Lower lobe of right lung (tissue), 2 donors: ENCODE measurements at regions not wholly inside any gene's neighbourhood (a gene's known extent, or its start where the extent isn't known, plus 50 kb on each side); places are given as distances from the start of the nearest gene placed in this dataset.
"Not testable (repeated sequence)": the region's sequence is repeated elsewhere in the genome, so short reads cannot be mapped to it uniquely, and the experiment has no call there.

ENCODE experiments used
- ATAC-seq, 2 donors: fragments of 200-7000 bp; cut with Tn5 transposase; one replicate each; pipeline ENCODE4 v1.9.1; 2020 to 2022; ENCODE audit warnings: mild to moderate bottlenecking in 2 of 2, moderate library complexity in 2 of 2
- DNase-seq: peaks from one replicate; pipeline ENCODE4 v3.0.0-alpha.2; 2020
- H3K27ac ChIP-seq: fragments of 200-600 bp; one replicate; pipeline ENCODE4 v1.8.0; 2022
- H3K27me3 ChIP-seq: fragments of 200-600 bp; one replicate; pipeline ENCODE4 v1.8.0; 2022; ENCODE audit warnings: low read depth
- H3K36me3 ChIP-seq: fragments of 200-600 bp; one replicate; pipeline ENCODE4 v1.8.0; 2022; ENCODE audit warnings: mild to moderate bottlenecking
- H3K4me1 ChIP-seq: fragments of 200-600 bp; one replicate; pipeline ENCODE4 v1.8.0; 2022
- H3K4me3 ChIP-seq: fragments of 200-600 bp; one replicate; pipeline ENCODE4 v1.8.0; 2022; ENCODE audit warnings: mild to moderate bottlenecking
- H3K9me3 ChIP-seq: fragments of 200-600 bp; one replicate; pipeline ENCODE4 v1.8.0; 2022
- CTCF ChIP-seq: fragments of 200-600 bp; IDR thresholded peaks from one replicate; pipeline ENCODE4 v1.8.0; 2022; ENCODE audit warnings: antibody characterized with exemption, mild to moderate bottlenecking
- intact Hi-C: fragments of 100-400 bp; cut with DNase I; formaldehyde crosslinking; loops from one replicate; pipeline ENCODE4 v1.11.0; 2022
- donor health status: DM: no; HTN: yes; CAD: no; lungs with severe emphysema.

- DNase-seq (no peak), ATAC-seq (no peak)
- H3K4me1 ChIP-seq: no peaks in the 10 kb centered on the region
- TF ChIP-seq CTCF: no peak
- H3K27ac ChIP-seq: no peak overlapping the region
- no peaks in the 10 kb centered on the region for H3K9me3 ChIP-seq
- H3K4me3 ChIP-seq: no peak overlapping the region
- no peaks in the 10 kb centered on the region for H3K27me3 ChIP-seq
- no peaks in the 10 kb centered on the region for H3K36me3 ChIP-seq
- intact Hi-C loops: no loop called here
Observed at GRCh38 chr12:13905794-13906193, 75.6 kb downstream of the GRIN2B start.

GRCh38 chr12:13900718-13901117 lies 80.7 kb downstream of the GRIN2B start:
- H3K4me1 ChIP-seq: no peaks in the 10 kb centered on the region
- DNase-seq (no peak), ATAC-seq (no peak)
- TF ChIP-seq CTCF: no peak
- H3K27ac ChIP-seq: no peak overlapping the region
- no peak overlapping the region for H3K4me3 ChIP-seq
- intact Hi-C loops: no loop called here
- no peaks in the 10 kb centered on the region for H3K27me3 ChIP-seq
- H3K36me3 ChIP-seq: no peaks in the 10 kb centered on the region
- H3K9me3 ChIP-seq: no peaks in the 10 kb centered on the region

GRCh38 chr12:13898387-13898786 lies 83.0 kb downstream of the GRIN2B start:
- ATAC-seq, intact Hi-C loops: not testable (repeated sequence)

GRCh38 chr12:13897811-13898210 lies 83.6 kb downstream of the GRIN2B start:
- H3K27me3 ChIP-seq: no peaks in the 10 kb centered on the region
- intact Hi-C loops: no loop called here
- no peak overlapping the region for H3K27ac ChIP-seq
- DNase-seq: no peak
- no peak for ATAC-seq
- H3K36me3 ChIP-seq: no peaks in the 10 kb centered on the region
- no peaks in the 10 kb centered on the region for H3K9me3 ChIP-seq
- H3K4me3 ChIP-seq: no peak overlapping the region
- no peak for TF ChIP-seq CTCF
- H3K4me1 ChIP-seq: no peaks in the 10 kb centered on the region

More at GRCh38 chr12:13898387-13898786, 83.0 kb downstream of the GRIN2B start:
- not testable (repeated sequence) for H3K27ac ChIP-seq, H3K4me3 ChIP-seq, H3K27me3 ChIP-seq, DNase-seq, H3K4me1 ChIP-seq, H3K9me3 ChIP-seq, H3K36me3 ChIP-seq

GRCh38 chr12:13896063-13896626 lies 85.3 kb downstream of the GRIN2B start:
- H3K27ac ChIP-seq: no peak overlapping the region
- H3K9me3 ChIP-seq: no peaks in the 10 kb centered on the region
- H3K4me3 ChIP-seq: no peak overlapping the region
- ATAC-seq (no peak), DNase-seq (no peak)
- intact Hi-C loops: no loop called here
- no peaks in the 10 kb centered on the region for H3K4me1 ChIP-seq
- H3K36me3 ChIP-seq: no peaks in the 10 kb centered on the region
- TF ChIP-seq CTCF: no peak
- no peaks in the 10 kb centered on the region for H3K27me3 ChIP-seq

- H3K4me3 ChIP-seq: no peak overlapping the region
- no peak overlapping the region for H3K27ac ChIP-seq
- H3K4me1 ChIP-seq: no peaks in the 10 kb centered on the region
- ATAC-seq (no peak), DNase-seq (no peak)
- intact Hi-C loops: no loop called here
- TF ChIP-seq CTCF: no peak
- H3K36me3 ChIP-seq: no peaks in the 10 kb centered on the region
- no peaks in the 10 kb centered on the region for H3K27me3 ChIP-seq
- H3K9me3 ChIP-seq: no peaks in the 10 kb centered on the region
Observed at GRCh38 chr12:13891902-13892301, 89.5 kb downstream of the GRIN2B start.
